Heart right ventricle (tissue), 16 donors: ENCODE measurements at regions not wholly inside any gene's neighbourhood (a gene's known extent, or its start where the extent isn't known, plus 50 kb on each side); places are given as distances from the start of the nearest gene placed in this dataset.

Source experiments
- ATAC-seq, 8 donors: fragments of 200-7000 bp; cut with Tn5 transposase; one replicate each; pipeline ENCODE4 v1.9.1; 2020; ENCODE audit warnings: mild to moderate bottlenecking in 8 of 8, moderate library complexity in 8 of 8, moderate number of reproducible peaks in 1 of 8
- DNase-seq, 2 donors: peaks; one replicate each; pipeline ENCODE4 v3.0.0-alpha.2; 2020
- H3K27ac ChIP-seq, 10 donors: fragments of 200-600 bp; sonication (generic) in 2 of 10; one replicate each; pipeline versions ENCODE4 v1.5.0 to v1.8.0; 2020 to 2022; ENCODE audit warnings: mild to moderate bottlenecking in 3 of 10
- H3K27me3 ChIP-seq, 7 donors: fragments of 200-600 bp; one replicate each; pipeline ENCODE4 v1.8.0; 2021 to 2022; ENCODE audit warnings: mild to moderate bottlenecking in 2 of 7
- H3K36me3 ChIP-seq, 9 donors: fragments of 200-600 bp; sonication (generic) in 1 of 9; one replicate each; pipeline versions ENCODE4 v1.5.0 to v1.8.0; 2020 to 2022; ENCODE audit warnings: mild to moderate bottlenecking in 2 of 9
- H3K4me1 ChIP-seq, 9 donors: fragments of 200-600 bp; sonication (generic) in 1 of 9; one replicate each; pipeline versions ENCODE4 v1.5.0 to v1.8.0; 2020 to 2022; ENCODE audit warnings: mild to moderate bottlenecking in 4 of 9
- H3K4me3 ChIP-seq, 10 donors: fragments of 200-600 bp; sonication (generic) in 2 of 10; one replicate each; pipeline versions ENCODE4 v1.5.0 to v1.8.0; 2020 to 2022; ENCODE audit warnings: mild to moderate bottlenecking in 7 of 10, moderate library complexity in 2 of 10
- H3K9me3 ChIP-seq, 11 donors: fragments of 200-600 bp in 10 of 11; sonication (generic) in 2 of 11; one replicate each; pipeline versions ENCODE4 v1.5.0 to v1.8.0; 2013 to 2022; ENCODE audit warnings: mild to moderate bottlenecking in 2 of 11, control low read depth in 1 of 11, moderate library complexity in 1 of 11
- CTCF ChIP-seq, 9 donors: fragments of 200-600 bp; sonication (generic) in 2 of 9; IDR thresholded peaks; one replicate each; pipeline versions ENCODE4 v1.5.0 to v1.8.0; 2021 to 2022; ENCODE audit warnings: antibody characterized with exemption in 9 of 9, mild to moderate bottlenecking in 5 of 9, moderate library complexity in 1 of 9
- WGBS, 2 donors: extraction: QIAGEN DNeasy Blood & Tissue Kit; methylation state at CpG; one replicate each; pipeline ENCODE4 v1.1.7; 2013; ENCODE audit warnings: inconsistent platforms in 1 of 2; 5-methylcytosine and 5-hydroxymethylcytosine counted together
- intact Hi-C, 10 donors: fragments of 100-400 bp; cut with DNase I; formaldehyde crosslinking; loops; one replicate each; pipeline versions ENCODE4 v1.11.1 to v1.14.2; 2022
- donor health status: Arrhythmogenic right ventricular cardiomyopathy.
- donor health status: ischemic (EF 13 %, LVEDD 7.1; RV severe dilation, severe dysfunction).
- donor health status: healthy with polysubstance abuse.
- donor health status: DM: no; HTN: yes; CAD: no.
- donor health status: DM: no; HTN: no; CAD: no.
- donor health status: ischemic (EF 25% LVEDD 6.9; RV normal size, moderate dysfunction).
- donor health status: ischemic (EF 25% LVEDD 5.7; RV mildly dilated, moderate dysfunction).
- donor health status: healthy.
- donor health status: DM: yes; HTN: yes; CAD: no.
- donor health status: Ischemic cardiomyopathy.
- donor health status: ischemic (EF 35%, LVEDD 5.7; RV mildly dilated, moderate dysfunction).
- donor health status: nonischemic (EF 11% LVEDD 7.7; RV severe dilation, severe dysfunction).
- donor health status: DM: yes; HTN: yes; CAD: no.
- donor health status: PGD.
- donor health status: ischemic (EF 29% LVEDD 5.4; RV normal size, mild dysfunction).
- donor health status: nonischemic (EF 23%, LVEDD 6.1; RV moderate dilation, normal function).

- TF ChIP-seq CTCF (IDR thresholded peaks at IDR 0.05) = peak in 1 of 9 donors; percentile 14
- no peaks in the 10 kb centered on the region for H3K27me3 ChIP-seq
- DNase-seq (peak; percentile 78 to 91), ATAC-seq (peak; percentile 68 to 93 (median 88))
- WGBS, 2 donors = 2 to 5% methylated on average over 24 of the region's 24 CpGs
- H3K36me3 ChIP-seq = no peaks in the 10 kb centered on the region
- intact Hi-C loops = loop anchor here in 4 of 10 donors (5.0 to 10.0 kb wide), 4 partner anchors 41 to 66 kb away; partner anchors contain the start of gene IRF2BPL (in 2 of the 4)
- peak overlapping the region; percentile 50 to 99 (median 91) for H3K27ac ChIP-seq
- H3K4me3 ChIP-seq = peak overlapping the region; percentile 16 to 60 (median 48)
- no peaks in the 10 kb centered on the region for H3K9me3 ChIP-seq
- peaks cover 2 to 55% (median 29%) of the 10 kb centered on the region in 9 donors for H3K4me1 ChIP-seq
Measured at GRCh38 chr14:76961631-76962302, 66.7 kb downstream of the IRF2BPL start.

- Histone ChIP-seq H3K4me1 (peaks cover 12 to 80% (median 54%) of the 10 kb centered on the region in 9 donors), H3K4me3 (peak overlapping the region in 4 of 10 donors; percentile 20 to 60 (median 44))
- ATAC-seq = peak in 5 of 8 donors; percentile 28 to 62 (median 41)
Measured at GRCh38 chr14:76958980-76959710, 69.4 kb downstream of the IRF2BPL start.

GRCh38 chr14:76958020-76958979, 70.2 kb downstream of the IRF2BPL start:
- intact Hi-C loops = loop anchor here in 8 of 10 donors (5.0 kb wide), 4 partner anchors 41 to 84 kb away; partner anchors contain the start of gene IRF2BPL (in 5 of the 8)
- no peaks in the 10 kb centered on the region for H3K36me3 ChIP-seq
- H3K4me3 ChIP-seq = no peak overlapping the region
- peak overlapping the region in 9 of 10 donors; percentile 19 to 99 (median 93) for H3K27ac ChIP-seq
- no peak for TF ChIP-seq CTCF (IDR thresholded peaks at IDR 0.05)
- 84% methylated on average over 11 of the region's 11 CpGs for WGBS, 2 donors
- peaks cover 18 to 89% (median 62%) of the 10 kb centered on the region in 9 donors for H3K4me1 ChIP-seq
- DNase-seq (no peak), ATAC-seq (no peak)
- H3K9me3 ChIP-seq = no peaks in the 10 kb centered on the region
- H3K27me3 ChIP-seq = no peaks in the 10 kb centered on the region

More at GRCh38 chr14:76958980-76959710, 69.4 kb downstream of the IRF2BPL start:
- intact Hi-C loops = loop anchor here in 8 of 10 donors (5.0 kb wide), 4 partner anchors 42 to 83 kb away; partner anchors contain the start of gene IRF2BPL (in 5 of the 8)
- Histone ChIP-seq H3K27ac (peak overlapping the region in 9 of 10 donors; percentile 19 to 99 (median 93)), H3K27me3 (no peaks in the 10 kb centered on the region), H3K9me3 (no peaks in the 10 kb centered on the region), H3K36me3 (no peaks in the 10 kb centered on the region)
- peak; percentile 36 to 76 for DNase-seq
- 54 to 64% methylated on average over 8 of the region's 8 CpGs for WGBS, 2 donors
- TF ChIP-seq CTCF (IDR thresholded peaks at IDR 0.05) = no peak
